ENCODE measurements at regions not wholly inside any gene's neighbourhood (a gene's known extent, or its start where the extent isn't known, plus 50 kb on each side); places are given as distances from the start of the nearest gene placed in this dataset.

GRCh38 chr12:38253778-38254177 lies 62.8 kb upstream of the ALG10B start:
- intact Hi-C loops (cut with micrococcal nuclease) (no loop called here), in situ Hi-C loops (cut with MboI; ENCODE audit: low sequenced_read_pairs) (no loop called here), dilution Hi-C loops (cut with HindIII; ENCODE audit: low sequenced_read_pairs, unreplicated experiment) (no loop called here)
- peaks cover 6% of the 10 kb centered on the region; the same call in 1 of the 2 replicates for H3K9me3 ChIP-seq (ENCODE audit: control insufficient read depth, insufficient read depth, low read length)
- no peak overlapping the region for H4K8ac ChIP-seq (ENCODE audit: low read depth in 2 of 2, low read length in 2 of 2)
- H2AK9ac ChIP-seq (replicated peaks; ENCODE audit: low read depth, low read length, poor library complexity), result no peak overlapping the region
- no peak overlapping the region for H3K18ac ChIP-seq (ENCODE audit: low read depth, low read length)
- H2BK20ac ChIP-seq (ENCODE audit: low read depth, low read length), result no peak overlapping the region
- no TSS peak for BruUV-seq (replicated peaks)
- no peak overlapping the region for H3K14ac ChIP-seq (replicated peaks; ENCODE audit: low read depth, low read length)
- no peak overlapping the region for H3K9ac ChIP-seq (ENCODE audit: low read depth, low read length)
- no peaks in the 10 kb centered on the region for H3K36me3 ChIP-seq (ENCODE audit: control insufficient read depth, insufficient read depth, low read length)
- H3K27ac ChIP-seq (ENCODE audit: insufficient read depth, low read length), result no peak overlapping the region
- H2BK5ac ChIP-seq (ENCODE audit: low read depth, low read length, poor library complexity, severe bottlenecking), result no peak overlapping the region
- CTCF ChIA-PET, result no interaction called here
- H2BK15ac ChIP-seq (ENCODE audit: low read depth, low read length), result no peak overlapping the region
- H4K5ac ChIP-seq (ENCODE audit: low read depth, low read length), result no peak overlapping the region
- no peak overlapping the region for H3K4me2 ChIP-seq (ENCODE audit: low read depth, low read length)
- no peak overlapping the region for H2BK120ac ChIP-seq (ENCODE audit: low read depth, low read length)
- DNase-seq (no peak), ATAC-seq (ENCODE audit: low read depth) (no peak)
- H4K20me1 ChIP-seq (ENCODE audit: insufficient read depth, low read length), result no peaks in the 10 kb centered on the region
- no peaks in the 10 kb centered on the region for H3K79me1 ChIP-seq (ENCODE audit: low read depth in 1 of 2, low read length in 2 of 2)
- TF ChIP-seq CEBPB (IDR thresholded peaks at IDR 0.05; ENCODE audit: low read depth, low read length) (no peak), CTCF (conservative IDR thresholded peaks at IDR 0.05; ENCODE audit: low read depth, low read length) (no peak), RAD21 (IDR thresholded peaks at IDR 0.05; ENCODE audit: low read length) (no peak), POLR2A (IDR thresholded peaks at IDR 0.05; ENCODE audit: low read depth, low read length) (no peak), FOS (IDR thresholded peaks at IDR 0.05; ENCODE audit: low read depth, low read length) (no peak), NFE2L2 (IDR thresholded peaks at IDR 0.05; ENCODE audit: low read depth, low read length) (no peak), CHD1 (IDR thresholded peaks at IDR 0.05; ENCODE audit: low read depth, low read length) (no peak), ELK1 (IDR thresholded peaks at IDR 0.05; ENCODE audit: borderline replicate concordance, low read depth, low read length) (no peak), RFX5 (IDR thresholded peaks at IDR 0.05; ENCODE audit: low read depth, low read length) (no peak), SMC3 (IDR thresholded peaks at IDR 0.05; ENCODE audit: low read depth, low read length) (no peak), BHLHE40 (IDR thresholded peaks at IDR 0.05; ENCODE audit: low read depth, low read length) (no peak), MXI1 (IDR thresholded peaks at IDR 0.05; ENCODE audit: borderline replicate concordance, low read depth, low read length) (no peak), USF2 (IDR thresholded peaks at IDR 0.05; ENCODE audit: low read depth, low read length) (no peak), MAZ (IDR thresholded peaks at IDR 0.05; ENCODE audit: borderline replicate concordance, low read depth, low read length) (no peak), RCOR1 (IDR thresholded peaks at IDR 0.05; ENCODE audit: insufficient replicate concordance, low read length) (no peak), MAFK (IDR thresholded peaks at IDR 0.05; ENCODE audit: low read depth, low read length) (no peak)
- H3K4me3 ChIP-seq (ENCODE audit: insufficient read depth, low read depth, low read length), result no peak overlapping the region
- H2AFZ ChIP-seq (replicated peaks; ENCODE audit: low read length, poor library complexity), result no peak overlapping the region
- H3K4me1 ChIP-seq (ENCODE audit: control insufficient read depth, insufficient read depth, low read length), result no peaks in the 10 kb centered on the region
- POLR2A ChIA-PET (ENCODE audit: unreplicated experiment), result no interaction called here
- H3K56ac ChIP-seq (ENCODE audit: extremely low read depth, insufficient read depth, low read length), result no peak overlapping the region
- H3K4ac ChIP-seq (ENCODE audit: low read depth, low read length), result no peak overlapping the region
- no peaks in the 10 kb centered on the region for H3K9me1 ChIP-seq (ENCODE audit: insufficient read depth, low read length)
- H3K27me3 ChIP-seq (ENCODE audit: control insufficient read depth, insufficient read depth, low read length), result no peaks in the 10 kb centered on the region
- H3K23ac ChIP-seq (ENCODE audit: low read depth, low read length), result no peak overlapping the region
- no peak overlapping the region for H4K91ac ChIP-seq (ENCODE audit: insufficient read depth, low read depth, low read length)
- H2AK5ac ChIP-seq (ENCODE audit: low read depth, low read length), result no peak overlapping the region
